LNCAP (cell line): ENCODE measurements at regions not wholly inside any gene's neighbourhood (a gene's known extent, or its start where the extent isn't known, plus 50 kb on each side); places are given as distances from the start of the nearest gene placed in this dataset.

Source experiments
- CTCF ChIP-seq: fragments of 450-650 bp; IDR thresholded peaks from 2 replicates; pipeline ENCODE4 v1.5.1; 2017; ENCODE audit warnings: mild to moderate bottlenecking

GRCh38 chr2:181746844-181747243 lies 66.5 kb upstream of the NEUROD1 start:
- no peak for TF ChIP-seq CTCF

- no peak for TF ChIP-seq CTCF
Observed at GRCh38 chr2:181750305-181750704, 70.0 kb upstream of the NEUROD1 start.

GRCh38 chr2:181751266-181752030 lies 71.1 kb upstream of the NEUROD1 start:
- TF ChIP-seq CTCF = no peak

GRCh38 chr2:181752301-181752700 lies 72.0 kb upstream of the NEUROD1 start:
- TF ChIP-seq CTCF = no peak

- no peak for TF ChIP-seq CTCF
Observed at GRCh38 chr2:181753686-181754085, 73.4 kb upstream of the NEUROD1 start.

GRCh38 chr2:181754105-181754504 lies 73.8 kb upstream of the NEUROD1 start:
- TF ChIP-seq CTCF = no peak

- TF ChIP-seq CTCF = no peak
Observed at GRCh38 chr2:181755181-181755580, 74.9 kb upstream of the NEUROD1 start.

GRCh38 chr2:181760521-181760920 lies 80.2 kb upstream of the NEUROD1 start:
- TF ChIP-seq CTCF = no peak
